Activated CD8-positive, alpha-beta memory T cell treated with anti-CD3 and anti-CD28 coated beads for 1 hour (primary cell): ENCODE measurements at regions not wholly inside any gene's neighbourhood (a gene's known extent, or its start where the extent isn't known, plus 50 kb on each side); places are given as distances from the start of the nearest gene placed in this dataset.
"Not testable (repeated sequence)": the region's sequence is repeated elsewhere in the genome, so short reads cannot be mapped to it uniquely, and the experiment has no call there.

Experiments
- DNase-seq, 2 donors: peaks; one replicate each; pipeline ENCODE4 v3.0.0-alpha.2; 2020; ENCODE audit warnings: low read depth in 1 of 2; ENCODE audit errors: extremely low read depth in 1 of 2

GRCh38 chr10:45056806-45057205 is 56.1 kb downstream of the ZNF22 start:
- DNase-seq = not testable (repeated sequence)

DNA sequence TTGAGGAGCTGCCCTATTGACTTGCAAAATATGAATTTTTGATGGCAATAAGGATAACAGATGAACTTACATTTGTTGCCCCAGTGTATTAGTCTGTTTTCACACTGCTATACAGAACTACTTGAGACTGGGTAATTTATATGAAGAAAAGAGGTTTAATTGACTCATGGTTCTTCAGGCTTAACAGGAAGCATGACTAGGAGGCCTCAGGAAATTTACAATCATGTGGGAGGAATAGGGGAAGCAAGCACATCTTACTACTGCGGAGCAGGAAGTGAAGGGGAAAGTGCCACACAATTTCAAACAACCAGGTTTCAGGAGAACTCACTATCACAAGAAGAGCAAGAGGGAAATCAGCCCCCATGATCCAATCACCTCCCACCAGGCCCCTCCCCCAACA is 57.9 kb downstream of the ZNF22 start:
- no peak for DNase-seq

DNA sequence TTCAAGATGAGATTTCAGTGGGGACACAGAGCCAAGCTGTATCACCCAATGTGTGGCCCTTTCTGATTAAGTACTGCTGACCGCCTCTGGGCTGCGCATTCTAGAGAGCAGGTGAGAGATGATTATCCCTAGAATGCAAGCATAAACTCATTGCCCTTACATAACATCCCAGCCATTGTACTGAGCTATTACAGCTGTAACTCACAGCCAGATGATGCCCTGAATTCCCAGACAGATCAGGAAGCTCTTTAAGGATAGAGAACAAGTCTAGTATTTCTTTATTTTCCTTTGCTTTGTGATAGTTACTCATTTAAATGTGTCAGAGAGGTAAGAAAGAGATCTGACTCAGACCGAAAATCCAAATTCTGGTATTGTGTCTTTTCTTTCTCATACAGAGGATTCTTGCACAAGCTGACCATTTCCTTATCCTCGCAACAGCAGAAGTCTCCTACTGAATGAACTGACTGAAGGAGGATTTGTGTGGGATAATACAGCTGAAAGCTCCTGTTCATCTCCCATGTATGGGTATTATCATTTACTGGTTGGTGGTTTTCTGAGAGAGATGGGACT is 58.4 kb downstream of the ZNF22 start:
- DNase-seq = no peak

DNA sequence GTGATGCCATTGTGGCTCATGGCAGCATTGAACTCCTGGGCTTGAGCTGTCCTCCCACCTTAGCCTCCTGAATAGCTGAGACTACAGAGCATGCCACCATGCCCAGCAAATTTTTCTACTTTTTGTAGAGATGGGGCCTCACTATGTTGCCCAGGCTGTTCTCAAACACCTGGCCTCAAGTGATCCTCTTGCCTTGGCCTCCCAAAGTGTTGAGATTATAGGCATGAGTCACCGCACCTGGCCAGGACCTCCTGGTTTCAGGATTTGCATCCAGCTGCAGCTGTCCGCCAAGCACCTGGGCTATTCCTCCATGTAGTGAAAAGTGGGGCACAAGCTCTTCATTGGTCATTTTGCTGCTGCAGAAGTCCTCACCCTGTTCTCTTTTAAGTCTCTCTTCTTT is 58.9 kb downstream of the ZNF22 start:
- no peak for DNase-seq

GRCh38 chr10:45061982-45062381 is 61.3 kb downstream of the ZNF22 start:
- DNase-seq = no peak

DNA sequence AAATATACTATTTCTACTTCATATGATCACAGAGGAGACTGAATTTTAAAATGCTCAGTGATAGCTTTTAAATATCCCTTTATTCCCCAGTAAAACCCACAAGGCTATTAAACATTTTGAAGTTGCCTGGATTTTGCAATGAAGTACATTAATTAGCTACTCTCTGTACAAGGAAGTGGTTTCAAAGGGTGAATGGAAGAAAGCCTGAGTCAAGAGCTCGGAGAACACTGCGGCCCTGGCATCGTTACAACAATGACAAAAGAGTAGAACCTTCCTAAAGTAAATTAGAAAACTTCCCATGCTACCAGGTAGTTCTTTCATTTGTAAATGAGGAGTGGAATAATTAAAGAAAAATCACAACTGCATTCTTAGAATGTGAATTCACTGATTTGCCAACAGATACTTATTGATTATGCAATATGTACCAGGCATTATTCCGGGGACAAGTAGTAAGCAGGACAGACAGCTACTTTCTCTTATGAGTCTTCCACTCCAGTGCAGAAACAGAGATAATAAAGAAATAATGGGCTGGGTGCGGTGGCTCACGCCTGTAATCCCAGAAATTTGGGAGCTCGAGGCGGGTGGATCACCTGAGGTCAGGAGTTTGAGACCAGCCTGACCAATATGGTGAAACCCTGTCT is 63.0 kb downstream of the ZNF22 start:
- DNase-seq = no peak

DNA sequence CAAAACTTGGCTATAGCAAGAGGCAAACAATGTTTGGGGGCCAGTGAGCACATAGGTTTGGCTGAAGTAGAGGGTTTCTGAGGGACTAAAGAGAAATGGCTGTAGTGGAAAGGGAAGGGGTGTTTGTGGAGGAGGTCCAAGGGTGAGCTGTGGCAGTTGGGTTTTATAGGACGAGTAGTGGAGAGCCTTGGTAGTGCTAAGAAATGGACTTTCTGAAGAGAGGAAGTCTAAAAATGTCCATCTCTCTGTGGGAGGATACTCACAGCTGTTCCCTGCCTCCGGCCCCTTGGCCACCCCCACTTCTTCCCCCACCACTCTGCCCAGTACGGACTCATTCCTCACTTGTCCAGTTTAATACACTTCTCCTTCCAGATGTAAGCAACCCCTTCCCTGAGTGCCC is 64.3 kb downstream of the ZNF22 start:
- no peak for DNase-seq

DNA sequence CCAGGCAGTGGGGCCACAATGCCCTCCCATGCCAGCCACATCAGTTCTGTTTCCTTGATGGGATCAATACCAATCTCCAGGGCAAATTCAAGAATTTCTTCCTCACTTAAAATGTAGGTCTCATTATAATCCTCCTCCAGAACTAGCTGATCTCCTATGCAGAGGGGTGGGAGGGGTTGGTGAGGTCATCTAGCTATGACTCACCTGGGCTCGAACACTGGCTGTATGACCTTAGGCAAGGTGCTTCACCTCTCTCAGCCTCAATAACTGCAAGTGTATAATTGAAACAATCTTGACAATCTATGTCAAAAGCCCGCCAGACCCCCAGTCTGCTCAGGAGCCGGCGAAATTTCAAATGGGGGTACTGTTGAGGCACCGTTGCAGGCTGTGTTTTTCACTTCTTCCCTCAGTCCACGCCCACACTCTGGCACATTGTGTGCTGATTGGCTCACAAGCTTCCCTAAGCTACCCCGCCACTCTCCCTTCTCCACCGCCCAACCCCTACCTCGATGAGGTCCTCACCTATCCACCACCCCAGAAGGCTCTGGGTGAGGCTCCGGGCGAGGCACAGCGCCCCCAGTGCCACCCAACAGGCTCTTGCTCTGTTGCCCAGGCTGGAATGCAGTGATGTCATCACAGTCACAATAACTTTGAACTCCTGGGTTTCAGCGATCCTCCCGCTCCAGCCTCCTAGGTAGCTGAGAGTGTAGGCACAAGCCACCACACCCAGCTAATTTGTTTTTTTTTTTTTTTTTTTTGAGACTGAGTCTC is 70.5 kb downstream of the ZNF22 start:
- no peak for DNase-seq

GRCh38 chr10:45075216-45075615 is 74.5 kb downstream of the ZNF22 start:
- no peak for DNase-seq

GRCh38 chr10:45075826-45076380 is 75.2 kb downstream of the ZNF22 start:
- DNase-seq = no peak

GRCh38 chr10:45076891-45077290 is 76.2 kb downstream of the ZNF22 start:
- no peak for DNase-seq

DNA sequence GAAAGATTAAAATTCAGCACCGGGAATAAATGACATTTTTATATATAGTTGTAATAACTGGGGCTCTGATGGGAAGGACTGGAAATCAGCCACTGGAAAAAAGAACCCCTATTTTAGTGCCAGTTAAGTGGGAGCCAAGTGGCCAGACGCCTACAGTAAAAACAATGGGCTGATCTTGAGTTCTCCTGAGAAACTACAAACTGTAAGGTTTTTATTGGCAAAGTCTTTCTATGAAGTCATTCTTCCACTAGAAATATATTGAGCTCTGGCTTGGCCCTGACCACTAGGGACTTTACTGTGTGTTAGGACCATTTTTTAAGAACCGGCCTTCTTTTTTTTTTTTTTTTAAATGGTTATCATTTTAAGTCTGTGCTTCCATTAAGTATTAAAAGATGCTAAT is 79.6 kb downstream of the ZNF22 start:
- no peak for DNase-seq

- no peak for DNase-seq
Measured at GRCh38 chr10:45082176-45082575, 81.5 kb downstream of the ZNF22 start.

DNA sequence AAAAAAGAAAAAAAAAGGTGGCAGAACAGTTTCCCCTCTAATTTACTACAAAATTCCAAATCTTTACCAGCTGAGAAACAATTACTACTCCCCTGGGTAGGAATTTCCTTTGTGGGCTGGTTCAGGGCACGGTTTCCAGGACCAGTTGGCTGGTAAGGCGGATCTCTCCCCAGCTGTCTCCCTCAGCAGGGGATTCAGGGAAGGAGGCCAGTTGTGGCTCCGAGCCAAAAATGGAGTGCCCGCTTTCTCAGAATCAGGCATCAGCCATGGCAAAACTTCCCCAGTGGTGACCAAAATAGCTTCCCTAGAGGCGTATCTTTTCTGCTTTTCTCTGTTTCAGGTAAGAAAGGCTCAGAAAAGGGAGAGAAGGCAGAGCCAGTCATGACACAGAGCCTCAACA is 91.2 kb downstream of the ZNF22 start:
- no peak for DNase-seq

GRCh38 chr10:45093945-45094344 is 93.2 kb downstream of the ZNF22 start:
- DNase-seq = no peak

- DNase-seq = no peak
Measured at GRCh38 chr10:45095286-45095685, 94.6 kb downstream of the ZNF22 start.

DNA sequence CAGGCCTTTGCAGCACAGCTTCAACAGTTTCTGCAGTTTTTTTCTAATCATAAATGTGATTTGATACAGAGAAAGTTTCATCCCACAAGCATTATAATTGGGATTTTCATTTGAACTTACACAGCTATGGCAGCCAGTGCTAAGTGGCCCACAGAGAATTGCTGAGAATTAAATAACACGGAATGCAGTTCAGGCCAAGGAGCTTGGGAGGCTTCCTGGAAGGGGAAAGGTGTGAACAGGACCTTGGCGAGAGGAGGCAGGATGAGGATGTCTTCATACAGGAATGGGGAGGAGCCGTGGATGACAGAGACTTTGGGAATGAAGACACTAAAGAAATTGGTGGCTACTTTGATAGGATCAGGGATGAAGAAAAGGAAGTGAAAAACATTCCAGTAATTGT is 95.3 kb downstream of the ZNF22 start:
- no peak for DNase-seq

GRCh38 chr10:45100429-45100828 is 99.7 kb downstream of the ZNF22 start:
- no peak for DNase-seq

DNA sequence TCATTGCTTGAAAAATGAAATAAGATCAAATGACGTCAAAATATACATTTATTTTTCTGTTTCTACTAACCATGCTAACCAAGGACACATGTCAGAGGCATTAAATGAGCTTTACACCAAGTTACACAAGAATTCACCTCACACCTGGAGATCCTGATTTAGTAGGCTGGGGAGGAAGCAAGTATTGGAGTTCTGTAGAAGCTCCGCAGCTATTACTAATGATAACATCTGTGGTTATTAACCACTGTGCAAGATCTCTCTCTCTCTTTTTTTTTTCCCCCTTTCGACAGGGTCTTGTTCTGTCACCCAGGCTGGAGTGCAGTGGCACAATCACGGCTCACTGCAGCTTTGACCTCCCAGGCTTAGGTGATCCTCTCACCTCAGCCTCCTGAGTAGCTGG is 104.0 kb downstream of the ZNF22 start:
- no peak for DNase-seq

- not testable (repeated sequence) for DNase-seq
Measured at GRCh38 chr10:45105309-45105708, 104.6 kb downstream of the ZNF22 start.

- DNase-seq = no peak
Measured at GRCh38 chr10:45106236-45106856, 105.6 kb downstream of the ZNF22 start.

DNA sequence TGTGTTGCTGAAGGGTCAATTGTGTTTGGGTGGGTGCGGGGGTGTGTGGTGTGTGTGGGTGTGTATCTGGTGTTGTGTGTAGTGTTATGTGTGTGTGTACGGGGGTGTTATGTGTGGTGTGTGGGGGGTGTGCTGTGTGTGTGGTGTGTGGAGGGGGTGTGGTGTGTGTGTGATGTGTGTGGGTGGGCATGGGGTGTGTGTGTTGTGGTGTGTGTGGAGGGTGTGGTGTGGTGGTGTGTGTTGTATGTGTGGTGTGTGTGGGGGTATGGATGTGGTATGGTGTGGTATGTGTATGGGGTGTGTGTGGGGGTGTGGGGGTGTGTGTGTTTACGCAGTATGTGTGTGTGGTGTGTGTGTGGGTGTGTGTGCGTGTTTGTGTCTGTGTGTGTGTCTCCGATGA is 110.8 kb downstream of the ZNF22 start:
- no peak for DNase-seq
